ENCODE measurements at regions not wholly inside any gene's neighbourhood (a gene's known extent, or its start where the extent isn't known, plus 50 kb on each side); places are given as distances from the start of the nearest gene placed in this dataset.

- H3K27me3 Mint-ChIP-seq (ENCODE audit: low read depth in 3 of 3): peaks cover 0 to 2% (median 0%) of the 10 kb centered on the region in 3 donors
- peaks cover 0 to 3% of the 10 kb centered on the region in 2 donors for H3K9me3 ChIP-seq (replicated peaks in 1 of 2; ENCODE audit: control insufficient read depth in 1 of 2, insufficient read depth in 1 of 2, low read length in 2 of 2)
- H3K4me3 Mint-ChIP-seq: no peak overlapping the region
- no peaks in the 10 kb centered on the region for H4K20me1 ChIP-seq (ENCODE audit: insufficient read depth, low read length)
- H3K4me1 Mint-ChIP-seq: no peaks in the 10 kb centered on the region
- no peaks in the 10 kb centered on the region for H3K36me3 Mint-ChIP-seq
- H3K4me1 ChIP-seq (ENCODE audit: control insufficient read depth in 1 of 2, insufficient read depth in 2 of 2, low read length in 2 of 2): no peaks in the 10 kb centered on the region
- no peak overlapping the region for H3K4me2 ChIP-seq (replicated peaks; ENCODE audit: extremely low read depth, low read length, poor library complexity, severe bottlenecking)
- no peak for DNase-seq
- intact Hi-C loops (cut with micrococcal nuclease): no loop called here
- no peaks in the 10 kb centered on the region for H3K36me3 ChIP-seq (replicated peaks in 1 of 2; ENCODE audit: control insufficient read depth in 1 of 2, insufficient read depth in 2 of 2, low read length in 2 of 2)
- H3K27me3 ChIP-seq (ENCODE audit: control insufficient read depth in 2 of 2, insufficient read depth in 2 of 2, low read length in 2 of 2): no peaks in the 10 kb centered on the region
- H3K9me3 Mint-ChIP-seq: peaks cover 0 to 8% (median 0%) of the 10 kb centered on the region in 7 donors
- TF ChIP-seq CTCF (IDR thresholded peaks at IDR 0.05): no peak
- H3K27ac Mint-ChIP-seq: no peak overlapping the region
- H3K4me3 ChIP-seq (replicated peaks in 1 of 3; ENCODE audit: low read depth in 2 of 3, low read length in 3 of 3): no peak overlapping the region
- no peak overlapping the region for H2AFZ ChIP-seq (ENCODE audit: insufficient read depth, low read depth, low read length, poor library complexity, severe bottlenecking)
- no peaks in the 10 kb centered on the region for H3K79me2 ChIP-seq (ENCODE audit: insufficient read depth, low read length)
- no peak overlapping the region for H3K9ac ChIP-seq (ENCODE audit: insufficient read depth, low read length, poor library complexity, severe bottlenecking)
- H3K27ac ChIP-seq (ENCODE audit: low read depth in 1 of 2, low read length in 2 of 2): no peak overlapping the region
- no CpG with 5 or more reads among the region's 4 CpGs for WGBS (ENCODE audit: insufficient coverage)
Observed at GRCh38 chr4:180304321-180304720, 1938.9 kb upstream of the TENM3 start.

GRCh38 chr4:180310616-180311015 is 1932.6 kb upstream of the TENM3 start:
- H3K36me3 Mint-ChIP-seq: no peaks in the 10 kb centered on the region
- H4K20me1 ChIP-seq (ENCODE audit: insufficient read depth, low read length): no peaks in the 10 kb centered on the region
- DNase-seq: no peak
- no peaks in the 10 kb centered on the region for H3K79me2 ChIP-seq (ENCODE audit: insufficient read depth, low read length)
- H3K9ac ChIP-seq (ENCODE audit: insufficient read depth, low read length, poor library complexity, severe bottlenecking): no peak overlapping the region
- H3K4me3 ChIP-seq (replicated peaks in 1 of 3; ENCODE audit: low read depth in 2 of 3, low read length in 3 of 3): no peak overlapping the region
- H3K27ac Mint-ChIP-seq: no peak overlapping the region
- no peak overlapping the region for H3K27ac ChIP-seq (ENCODE audit: low read depth in 1 of 2, low read length in 2 of 2)
- H3K36me3 ChIP-seq (replicated peaks in 1 of 2; ENCODE audit: control insufficient read depth in 1 of 2, insufficient read depth in 2 of 2, low read length in 2 of 2): no peaks in the 10 kb centered on the region
- no peak overlapping the region for H3K4me2 ChIP-seq (replicated peaks; ENCODE audit: extremely low read depth, low read length, poor library complexity, severe bottlenecking)
- H3K9me3 ChIP-seq (replicated peaks in 1 of 2; ENCODE audit: control insufficient read depth in 1 of 2, insufficient read depth in 1 of 2, low read length in 2 of 2): no peaks in the 10 kb centered on the region
- no peaks in the 10 kb centered on the region for H3K4me1 Mint-ChIP-seq
- H2AFZ ChIP-seq (ENCODE audit: insufficient read depth, low read depth, low read length, poor library complexity, severe bottlenecking): no peak overlapping the region
- intact Hi-C loops (cut with micrococcal nuclease): no loop called here
- no peaks in the 10 kb centered on the region for H3K27me3 Mint-ChIP-seq (ENCODE audit: low read depth in 3 of 3)
- H3K27me3 ChIP-seq (ENCODE audit: control insufficient read depth in 2 of 2, insufficient read depth in 2 of 2, low read length in 2 of 2): no peaks in the 10 kb centered on the region
- peaks cover 0 to 6% (median 1%) of the 10 kb centered on the region in 7 donors for H3K9me3 Mint-ChIP-seq
- TF ChIP-seq CTCF (IDR thresholded peaks at IDR 0.05): no peak
- no peaks in the 10 kb centered on the region for H3K4me1 ChIP-seq (ENCODE audit: control insufficient read depth in 1 of 2, insufficient read depth in 2 of 2, low read length in 2 of 2)
- no CpG with 5 or more reads among the region's 3 CpGs for WGBS (ENCODE audit: insufficient coverage)
- H3K4me3 Mint-ChIP-seq: no peak overlapping the region

All from CD14-positive monocyte (primary cell).